IMR-90 (cell line): ENCODE measurements at regions not wholly inside any gene's neighbourhood (a gene's known extent, or its start where the extent isn't known, plus 50 kb on each side); places are given as distances from the start of the nearest gene placed in this dataset.

Experiments used
- ATAC-seq: fragments of 200-7000 bp; cut with Tn5 transposase; 2 replicates; pipeline ENCODE4 v1.9.1; 2020; ENCODE audit warnings: low read depth, mild to moderate bottlenecking, moderate library complexity
- BruUV-seq: library from RNA; stranded (reverse); fragments of 400-500 nt; replicated peaks from 2 replicates; lab custom pipeline; 2021; lab: Mats Ljungman, UMichigan
- CTCF ChIA-PET: fragments of 300-600 bp; formaldehyde crosslinking; extraction: SDS; loops from one replicate; lab custom pipeline; 2021; ENCODE audit warnings: antibody characterized with exemption; lab: Yijun Ruan, JAX
- POLR2A ChIA-PET: fragments of 300-600 bp; sonication (Branson Sonifier 250); formaldehyde crosslinking; loops from one replicate; lab custom pipeline; 2022; ENCODE audit warnings: antibody characterized with exemption; ENCODE audit not compliant: unreplicated experiment; lab: Charles Lee
- DNase-seq: peaks from one replicate; pipeline ENCODE4 v3.0.0; 2013
- H2AFZ ChIP-seq: replicated peaks from 2 replicates; pipeline ENCODE3; 2013; ENCODE audit warnings: low read length, mild to moderate bottlenecking; ENCODE audit not compliant: poor library complexity
- H2AK5ac ChIP-seq: 2 replicates; pipeline ENCODE4 v1.6.1; 2013; ENCODE audit warnings: low read depth, low read length, inconsistent platforms
- H2AK9ac ChIP-seq: replicated peaks from 2 replicates; pipeline ENCODE3; 2013; ENCODE audit warnings: mild to moderate bottlenecking, low read depth, low read length, moderate library complexity; ENCODE audit not compliant: poor library complexity
- H2BK120ac ChIP-seq: 2 replicates; pipeline ENCODE4 v1.6.1; 2013; ENCODE audit warnings: low read depth, low read length, inconsistent platforms
- H2BK15ac ChIP-seq: 3 replicates; pipeline ENCODE4 v1.6.1; 2013; ENCODE audit warnings: low read depth, low read length, inconsistent platforms
- H2BK20ac ChIP-seq: 2 replicates; pipeline ENCODE4 v1.6.1; 2013; ENCODE audit warnings: low read depth, mild to moderate bottlenecking, inconsistent platforms, low read length, moderate library complexity
- H2BK5ac ChIP-seq: 2 replicates; pipeline ENCODE4 v1.6.1; 2013; ENCODE audit warnings: mild to moderate bottlenecking, low read depth, low read length, inconsistent platforms; ENCODE audit not compliant: poor library complexity, severe bottlenecking
- H3K14ac ChIP-seq: replicated peaks from 2 replicates; pipeline ENCODE4 v1.6.1; 2013; ENCODE audit warnings: low read depth, low read length, inconsistent platforms
- H3K18ac ChIP-seq: 2 replicates; pipeline ENCODE4 v1.6.1; 2013; ENCODE audit warnings: low read depth, low read length, control low read depth
- H3K23ac ChIP-seq: 2 replicates; pipeline ENCODE4 v1.6.1; 2013; ENCODE audit warnings: low read depth, low read length, inconsistent platforms
- H3K27ac ChIP-seq: 2 replicates; pipeline ENCODE4 v1.5.1; 2013; ENCODE audit warnings: mild to moderate bottlenecking, control low read depth, low read length; ENCODE audit not compliant: insufficient read depth
- H3K27me3 ChIP-seq: 2 replicates; pipeline ENCODE4 v1.6.1; 2013; ENCODE audit warnings: low read length; ENCODE audit not compliant: control insufficient read depth, insufficient read depth
- H3K36me3 ChIP-seq: 2 replicates; pipeline ENCODE4 v1.6.1; 2013; ENCODE audit warnings: low read length, mixed read lengths; ENCODE audit not compliant: control insufficient read depth, insufficient read depth
- H3K4ac ChIP-seq: 2 replicates; pipeline ENCODE4 v1.6.1; 2013; ENCODE audit warnings: low read depth, low read length, inconsistent platforms
- H3K4me1 ChIP-seq: 2 replicates; pipeline ENCODE4 v1.6.1; 2013; ENCODE audit warnings: low read length, mixed read lengths; ENCODE audit not compliant: control insufficient read depth, insufficient read depth
- H3K4me2 ChIP-seq: 2 replicates; pipeline ENCODE4 v1.6.1; 2013; ENCODE audit warnings: low read depth, mild to moderate bottlenecking, control low read depth, low read length, moderate library complexity
- H3K4me3 ChIP-seq: 2 replicates; pipeline ENCODE4 v1.5.1; 2013; ENCODE audit warnings: low read depth, mild to moderate bottlenecking, control low read depth, low read length, moderate library complexity; ENCODE audit not compliant: insufficient read depth
- H3K56ac ChIP-seq: 2 replicates; pipeline ENCODE4 v1.6.1; 2013; ENCODE audit warnings: low read length, inconsistent platforms; ENCODE audit not compliant: insufficient read depth; ENCODE audit errors: extremely low read depth
- H3K79me1 ChIP-seq, 2 experiments: 2 replicates each; pipeline ENCODE4 v1.6.1; 2013; ENCODE audit warnings: low read length in 2 of 2, inconsistent platforms in 1 of 2, low read depth in 1 of 2
- H3K9ac ChIP-seq: 2 replicates; pipeline ENCODE4 v1.6.1; 2013; ENCODE audit warnings: low read depth, low read length, control low read depth
- H3K9me1 ChIP-seq: 2 replicates; pipeline ENCODE4 v1.6.1; 2013; ENCODE audit warnings: low read length, inconsistent platforms; ENCODE audit not compliant: insufficient read depth
- H3K9me3 ChIP-seq: 2 replicates; pipeline ENCODE4 v1.6.1; 2013; ENCODE audit warnings: low read length; ENCODE audit not compliant: control insufficient read depth, insufficient read depth
- H4K20me1 ChIP-seq: 2 replicates; pipeline ENCODE4 v1.6.1; 2013; ENCODE audit warnings: low read length, inconsistent platforms; ENCODE audit not compliant: insufficient read depth
- H4K5ac ChIP-seq: 2 replicates; pipeline ENCODE4 v1.6.1; 2013; ENCODE audit warnings: mild to moderate bottlenecking, low read depth, low read length, control low read depth
- H4K8ac ChIP-seq, 2 experiments: 2 replicates each; pipeline ENCODE4 v1.6.1; 2013; ENCODE audit warnings: low read depth in 2 of 2, low read length in 2 of 2, control low read depth in 1 of 2, inconsistent platforms in 1 of 2
- H4K91ac ChIP-seq: 2 replicates; pipeline ENCODE4 v1.6.1; 2013; ENCODE audit warnings: low read depth, low read length, inconsistent platforms; ENCODE audit not compliant: insufficient read depth
- FOS ChIP-seq: fragments of 150-350 bp; IDR thresholded peaks from 2 replicates; pipeline ENCODE4 v1.6.1; 2016; ENCODE audit warnings: low read depth, low read length
- RAD21 ChIP-seq: IDR thresholded peaks from 2 replicates; pipeline ENCODE4 v1.6.1; 2012; ENCODE audit warnings: low read length, improper control_type of control experiment
- RCOR1 ChIP-seq: IDR thresholded peaks from 2 replicates; pipeline ENCODE4 v1.6.1; 2012; ENCODE audit warnings: mild to moderate bottlenecking, low read length, improper control_type of control experiment; ENCODE audit not compliant: insufficient replicate concordance
- SMC3 ChIP-seq: fragments of 150-350 bp; IDR thresholded peaks from 2 replicates; pipeline ENCODE4 v1.6.1; 2016; ENCODE audit warnings: low read depth, mild to moderate bottlenecking, antibody characterized with exemption, low read length, moderate library complexity
- WGBS, 2 experiments: methylation state at CpG; one replicate each; pipeline versions ENCODE4 v1.1.5 to v1.1.7; 2013; ENCODE audit warnings: missing lambda C conversion rate in 2 of 2; ENCODE audit not compliant: insufficient read length in 1 of 2; ENCODE audit errors: extremely low coverage in 2 of 2; 5-methylcytosine and 5-hydroxymethylcytosine counted together
- dilution Hi-C: fragments of 300-500 bp; cut with HindIII; formaldehyde crosslinking; loops from one replicate; pipeline ENCODE4 v1.14.3; 2018; ENCODE audit warnings: low sequenced_read_pairs; ENCODE audit not compliant: unreplicated experiment
- in situ Hi-C: fragments of 300-500 bp; cut with MboI; formaldehyde crosslinking; loops from 3 replicates; pipeline ENCODE4 v1.14.3; 2019; ENCODE audit warnings: low sequenced_read_pairs, inconsistent platforms, mixed read lengths
- intact Hi-C: fragments of 100-400 bp; cut with micrococcal nuclease; formaldehyde crosslinking; loops from 2 replicates; pipeline ENCODE4 v1.10.0; 2022

GRCh38 chr10:131387018-131387529, 75.6 kb upstream of the TCERG1L start:
- H3K36me3 ChIP-seq = no peaks in the 10 kb centered on the region
- no peak overlapping the region for H4K91ac ChIP-seq
- no peaks in the 10 kb centered on the region for H3K27me3 ChIP-seq
- H3K23ac ChIP-seq = no peak overlapping the region
- no peak overlapping the region for H2AK9ac ChIP-seq
- H2BK120ac ChIP-seq = no peak overlapping the region
- no peaks in the 10 kb centered on the region for H3K9me1 ChIP-seq
- H2AK5ac ChIP-seq = no peak overlapping the region
- H4K8ac ChIP-seq = no peak overlapping the region
- dilution Hi-C loops = no loop called here
- H3K9ac ChIP-seq = no peak overlapping the region
- H3K4me3 ChIP-seq = no peak overlapping the region
- TF ChIP-seq RAD21 (no peak), SMC3 (no peak), RCOR1 (no peak), FOS (no peak)
- CTCF ChIA-PET = no interaction called here
- H2BK20ac ChIP-seq = no peak overlapping the region
- in situ Hi-C loops = no loop called here
- no peak overlapping the region for H2BK15ac ChIP-seq
- H3K18ac ChIP-seq = no peak overlapping the region
- H3K4ac ChIP-seq = no peak overlapping the region
- POLR2A ChIA-PET = no interaction called here
- no peak overlapping the region for H4K5ac ChIP-seq
- H2BK5ac ChIP-seq = no peak overlapping the region
- ATAC-seq (no peak), DNase-seq (no peak)
- 30% methylated on average over 2 of the region's 11 CpGs; no CpG with 5 or more reads in 1 of the 2 experiments for WGBS, 2 experiments
- intact Hi-C loops = no loop called here
- no peaks in the 10 kb centered on the region for H3K4me1 ChIP-seq
- no peaks in the 10 kb centered on the region for H3K79me1 ChIP-seq
- BruUV-seq = no TSS peak
- no peak overlapping the region for H2AFZ ChIP-seq
- H3K9me3 ChIP-seq = peaks cover 37% of the 10 kb centered on the region
- no peaks in the 10 kb centered on the region for H4K20me1 ChIP-seq
- no peak overlapping the region for H3K4me2 ChIP-seq
- H3K56ac ChIP-seq = no peak overlapping the region
- H3K27ac ChIP-seq = no peak overlapping the region
- no peak overlapping the region for H3K14ac ChIP-seq
